Cardiac muscle cell (in vitro differentiated cells and primary cell): ENCODE measurements at regions not wholly inside any gene's neighbourhood (a gene's known extent, or its start where the extent isn't known, plus 50 kb on each side); places are given as distances from the start of the nearest gene placed in this dataset.

Experiments used
- DNase-seq, 2 donors: peaks; one replicate each; pipeline versions ENCODE4 v3.0.0 to v3.0.0-alpha.2; 2010 to 2017; ENCODE audit warnings: low read depth in 1 of 2, low spot score in 1 of 2
- H3K27ac ChIP-seq: fragments of 200-600 bp; sonication (generic); 2 replicates; pipeline ENCODE4 v1.5.1; 2016
- H3K27me3 ChIP-seq: fragments of 200-600 bp; sonication (generic); 2 replicates; pipeline ENCODE4 v1.6.0; 2016; ENCODE audit warnings: control low read depth
- H3K36me3 ChIP-seq: fragments of 200-600 bp; sonication (generic); 2 replicates; pipeline ENCODE4 v1.5.1; 2016; ENCODE audit warnings: control low read depth
- H3K4me1 ChIP-seq: fragments of 200-600 bp; sonication (generic); 2 replicates; pipeline ENCODE4 v1.8.1; 2017; ENCODE audit warnings: low read depth, mild to moderate bottlenecking, mixed run types
- H3K4me3 ChIP-seq: fragments of 200-600 bp; sonication (generic); 2 replicates; pipeline ENCODE4 v1.5.1; 2016; ENCODE audit warnings: mild to moderate bottlenecking
- H3K9me3 ChIP-seq: fragments of 200-600 bp; sonication (generic); 2 replicates; pipeline ENCODE4 v1.5.1; 2017; ENCODE audit warnings: low read depth, mild to moderate bottlenecking, control low read depth
- TF ChIP-seq, protein P1 (sequence below): IDR thresholded peaks from 2 replicates; pipeline ENCODE4 v1.5.1; 2012; ENCODE audit warnings: low read depth, mild to moderate bottlenecking, low read length

DNA sequence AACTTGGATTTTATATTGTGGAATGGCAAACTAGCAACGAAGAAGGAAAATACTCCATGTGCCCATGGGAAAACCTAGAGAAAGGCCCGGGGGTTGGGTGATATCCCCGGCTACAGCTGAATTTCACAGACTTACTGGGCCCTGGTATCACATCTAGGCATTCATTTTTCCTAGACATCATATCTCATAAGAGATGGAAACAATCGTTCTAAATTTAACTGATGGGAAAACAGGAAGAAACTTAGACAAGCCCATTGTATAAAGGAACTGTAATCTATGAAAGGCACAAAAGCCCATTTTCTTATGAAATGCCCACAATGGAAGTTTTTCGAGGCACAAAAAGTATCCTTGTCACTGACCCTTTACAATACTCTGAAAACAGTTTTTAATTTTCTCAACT, 407.9 kb upstream of the LYPLAL1 start:
- Histone ChIP-seq H3K4me3 (no peak overlapping the region), H3K27me3 (no peaks in the 10 kb centered on the region), H3K27ac (no peak overlapping the region), H3K9me3 (no peaks in the 10 kb centered on the region), H3K4me1 (no peaks in the 10 kb centered on the region), H3K36me3 (no peaks in the 10 kb centered on the region)
- no peak for DNase-seq
- TF ChIP-seq, protein P1, sequence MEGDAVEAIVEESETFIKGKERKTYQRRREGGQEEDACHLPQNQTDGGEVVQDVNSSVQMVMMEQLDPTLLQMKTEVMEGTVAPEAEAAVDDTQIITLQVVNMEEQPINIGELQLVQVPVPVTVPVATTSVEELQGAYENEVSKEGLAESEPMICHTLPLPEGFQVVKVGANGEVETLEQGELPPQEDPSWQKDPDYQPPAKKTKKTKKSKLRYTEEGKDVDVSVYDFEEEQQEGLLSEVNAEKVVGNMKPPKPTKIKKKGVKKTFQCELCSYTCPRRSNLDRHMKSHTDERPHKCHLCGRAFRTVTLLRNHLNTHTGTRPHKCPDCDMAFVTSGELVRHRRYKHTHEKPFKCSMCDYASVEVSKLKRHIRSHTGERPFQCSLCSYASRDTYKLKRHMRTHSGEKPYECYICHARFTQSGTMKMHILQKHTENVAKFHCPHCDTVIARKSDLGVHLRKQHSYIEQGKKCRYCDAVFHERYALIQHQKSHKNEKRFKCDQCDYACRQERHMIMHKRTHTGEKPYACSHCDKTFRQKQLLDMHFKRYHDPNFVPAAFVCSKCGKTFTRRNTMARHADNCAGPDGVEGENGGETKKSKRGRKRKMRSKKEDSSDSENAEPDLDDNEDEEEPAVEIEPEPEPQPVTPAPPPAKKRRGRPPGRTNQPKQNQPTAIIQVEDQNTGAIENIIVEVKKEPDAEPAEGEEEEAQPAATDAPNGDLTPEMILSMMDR, result no peak

DNA sequence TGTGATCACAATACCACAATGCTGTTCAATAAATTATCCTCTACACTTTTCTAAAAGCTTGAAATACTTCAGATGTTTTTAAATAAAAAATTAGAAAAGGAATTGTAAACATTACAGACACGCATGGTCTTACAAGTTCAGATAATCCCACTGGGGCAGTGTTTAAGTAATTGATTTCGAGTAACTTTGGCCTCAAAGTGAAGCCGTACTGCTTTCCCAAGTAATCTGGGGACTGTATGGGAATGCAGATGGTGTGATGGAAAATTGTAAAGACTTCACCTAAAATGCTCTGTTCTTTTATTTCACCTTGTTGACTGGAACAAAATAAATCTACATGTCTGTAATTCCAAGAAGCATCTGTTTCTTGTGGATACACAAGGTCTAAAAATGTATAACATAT, 401.7 kb upstream of the LYPLAL1 start:
- H3K4me1 ChIP-seq, result peaks cover 28% of the 10 kb centered on the region
- H3K27ac ChIP-seq, result no peak overlapping the region
- TF ChIP-seq, protein P1, result no peak
- H3K36me3 ChIP-seq, result no peaks in the 10 kb centered on the region
- no peak for DNase-seq
- no peaks in the 10 kb centered on the region for H3K9me3 ChIP-seq
- H3K27me3 ChIP-seq, result no peaks in the 10 kb centered on the region
- no peak overlapping the region for H3K4me3 ChIP-seq

DNA sequence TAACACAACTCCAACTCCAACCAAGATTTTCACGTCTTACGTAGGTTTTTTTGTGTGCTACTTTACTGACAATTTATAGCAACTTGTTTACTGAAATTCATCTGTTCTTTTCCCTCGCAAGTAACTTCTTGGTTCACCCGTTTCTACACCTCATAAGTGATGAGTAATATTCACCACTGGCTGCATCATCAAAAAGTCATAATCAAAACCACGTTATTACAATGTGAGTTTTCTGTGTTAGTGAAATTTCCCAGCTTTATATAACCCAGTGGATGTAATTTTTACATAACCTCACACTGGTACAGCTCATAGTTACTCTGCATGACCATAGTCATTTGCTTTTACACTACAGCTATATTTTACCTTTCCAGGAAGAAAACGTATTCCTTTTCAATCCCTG, 401.1 kb upstream of the LYPLAL1 start:
- Histone ChIP-seq H3K4me3 (no peak overlapping the region), H3K27me3 (no peaks in the 10 kb centered on the region), H3K27ac (no peak overlapping the region), H3K4me1 (peaks cover 34% of the 10 kb centered on the region), H3K9me3 (no peaks in the 10 kb centered on the region), H3K36me3 (no peaks in the 10 kb centered on the region)
- DNase-seq, result peak in 1 of 2 donors; percentile 42
- TF ChIP-seq, protein P1, result no peak

DNA sequence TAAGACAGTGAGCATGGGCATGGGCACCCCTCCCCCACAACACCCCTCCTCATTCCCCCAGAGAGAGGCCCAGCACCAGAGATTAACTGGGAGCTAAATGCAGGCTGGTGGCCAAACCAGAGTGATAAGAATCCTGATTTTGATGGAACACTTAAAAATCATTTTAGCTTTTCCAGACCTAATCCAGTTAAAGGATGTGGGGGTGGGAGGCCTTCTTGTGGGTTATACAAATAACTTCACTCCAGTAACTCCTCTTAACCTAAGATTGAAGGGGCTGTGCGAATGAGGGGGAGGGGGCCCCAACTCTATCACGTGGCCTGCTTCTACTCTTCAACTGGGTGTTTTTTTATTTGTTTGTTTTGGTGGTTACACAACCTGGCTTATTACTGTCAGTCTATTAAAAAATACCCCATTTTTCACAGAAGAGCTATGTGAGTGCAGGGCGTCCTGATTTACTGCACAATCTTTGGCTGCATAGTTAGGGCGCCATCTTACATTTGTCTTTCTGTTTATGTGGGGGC, 398.1 kb upstream of the LYPLAL1 start:
- Histone ChIP-seq H3K27ac (peak overlapping the region; percentile 89), H3K4me1 (peaks cover 49% of the 10 kb centered on the region), H3K9me3 (no peaks in the 10 kb centered on the region), H3K36me3 (no peaks in the 10 kb centered on the region), H3K27me3 (no peaks in the 10 kb centered on the region), H3K4me3 (no peak overlapping the region)
- peak; percentile 71 to 72 for DNase-seq
- TF ChIP-seq, protein P1, result no peak

DNA sequence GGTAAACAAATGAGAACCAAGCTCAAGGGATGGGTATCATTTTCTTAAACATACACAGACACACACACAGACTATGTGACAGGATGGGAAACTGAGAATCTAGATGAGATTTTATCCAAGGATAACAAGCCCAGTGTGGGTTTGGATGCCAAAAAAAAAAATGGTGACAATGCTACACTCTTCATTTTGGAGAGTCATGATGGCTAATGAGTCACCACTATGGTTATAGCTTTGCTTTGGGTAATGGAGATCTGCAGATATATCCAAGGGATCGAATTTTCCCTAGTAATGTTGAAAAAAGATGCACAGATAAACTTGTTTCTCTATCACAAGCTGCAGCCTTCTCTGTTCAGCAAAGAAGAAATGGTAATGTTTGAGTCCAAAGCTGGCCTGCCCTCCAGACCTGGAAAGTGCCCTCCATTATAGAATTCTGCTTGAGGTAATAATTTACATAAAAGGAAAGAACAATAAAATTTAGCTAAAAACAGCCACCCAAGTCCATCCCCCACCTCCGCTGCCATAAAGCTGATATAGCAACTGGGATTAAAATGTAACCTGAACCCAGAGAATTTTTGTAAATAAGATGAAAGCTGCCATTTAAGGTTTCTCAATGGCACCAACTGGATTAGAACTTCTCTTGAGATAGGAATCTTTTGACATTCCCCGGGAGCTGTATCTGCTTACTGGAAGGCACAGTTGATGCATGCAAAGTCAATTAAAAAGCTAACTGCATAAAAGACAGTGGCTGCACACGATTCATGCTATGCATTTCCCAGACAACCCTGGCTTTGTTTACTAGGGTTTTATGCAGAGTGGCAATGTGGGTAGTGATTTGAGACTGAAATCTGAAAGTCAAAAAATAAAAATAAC, 395.2 kb upstream of the LYPLAL1 start:
- H3K27me3 ChIP-seq, result no peaks in the 10 kb centered on the region
- H3K27ac ChIP-seq, result peak overlapping the region; percentile 89
- no peaks in the 10 kb centered on the region for H3K9me3 ChIP-seq
- no peaks in the 10 kb centered on the region for H3K36me3 ChIP-seq
- H3K4me3 ChIP-seq, result no peak overlapping the region
- TF ChIP-seq, protein P1, result no peak
- DNase-seq, result no peak
- H3K4me1 ChIP-seq, result peaks cover 60% of the 10 kb centered on the region
